Rectal smooth muscle tissue (tissue), 1 donor: ENCODE measurements at regions not wholly inside any gene's neighbourhood (a gene's known extent, or its start where the extent isn't known, plus 50 kb on each side); places are given as distances from the start of the nearest gene placed in this dataset.
A peak's percentile ranks its signal among the peaks of the same experiment; 100 is the strongest.

Source experiments
- H3K27ac ChIP-seq: one replicate; pipeline ENCODE4 v1.7.0; 2013; ENCODE audit warnings: low read depth, low read length, inconsistent platforms
- H3K27me3 ChIP-seq: one replicate; pipeline ENCODE4 v1.7.0; 2013; ENCODE audit warnings: low read length; ENCODE audit not compliant: control insufficient read depth, insufficient read depth
- H3K36me3 ChIP-seq: one replicate; pipeline ENCODE4 v1.7.0; 2013; ENCODE audit warnings: low read length; ENCODE audit not compliant: control insufficient read depth, insufficient read depth
- H3K4me1 ChIP-seq: one replicate; pipeline ENCODE4 v1.7.0; 2013; ENCODE audit warnings: low read length; ENCODE audit not compliant: control insufficient read depth, insufficient read depth
- H3K4me3 ChIP-seq: one replicate; pipeline ENCODE4 v1.7.0; 2013; ENCODE audit warnings: low read length
- H3K9ac ChIP-seq: one replicate; pipeline ENCODE4 v1.7.0; 2013; ENCODE audit warnings: low read length

GRCh38 chr15:70265466-70265978, 167.8 kb upstream of the TLE3 start:
- Histone ChIP-seq H3K4me3 (no peak overlapping the region), H3K4me1 (peaks cover 24% of the 10 kb centered on the region), H3K9ac (no peak overlapping the region), H3K27ac (no peak overlapping the region), H3K36me3 (no peaks in the 10 kb centered on the region), H3K27me3 (no peaks in the 10 kb centered on the region)

GRCh38 chr15:70264738-70265465, 167.2 kb upstream of the TLE3 start:
- Histone ChIP-seq H3K36me3 (no peaks in the 10 kb centered on the region), H3K4me1 (peaks cover 18% of the 10 kb centered on the region), H3K4me3 (no peak overlapping the region), H3K27me3 (no peaks in the 10 kb centered on the region), H3K9ac (no peak overlapping the region), H3K27ac (no peak overlapping the region)

DNA sequence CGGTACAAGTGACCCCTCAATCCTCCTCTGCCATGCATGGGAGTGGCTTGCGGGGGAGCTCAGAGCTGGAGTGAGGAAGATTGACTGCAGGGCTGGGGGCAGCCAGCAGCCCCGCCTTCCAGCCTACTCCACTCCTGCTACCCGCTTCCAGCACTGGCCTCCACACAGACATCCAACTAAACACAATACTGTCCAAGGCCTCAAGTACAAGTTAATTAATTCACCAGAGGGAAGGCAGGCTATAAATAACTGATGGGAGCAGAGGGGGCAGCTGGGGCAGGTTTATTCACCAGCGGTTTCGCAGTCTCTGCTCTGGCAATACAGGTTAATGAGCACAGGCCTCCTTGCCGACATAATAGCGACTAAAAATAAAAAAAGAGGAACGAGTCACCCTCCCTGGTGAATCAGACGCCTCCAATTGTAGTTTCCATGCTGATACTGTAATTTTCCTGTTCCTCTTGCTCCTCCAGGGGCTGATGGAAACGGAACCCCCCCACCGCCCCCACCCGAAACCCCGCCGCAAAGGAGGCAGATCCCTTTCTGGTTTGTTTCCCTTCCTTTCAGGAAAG, 166.4 kb upstream of the TLE3 start:
- Histone ChIP-seq H3K36me3 (no peaks in the 10 kb centered on the region), H3K9ac (no peak overlapping the region), H3K4me3 (no peak overlapping the region), H3K27me3 (no peaks in the 10 kb centered on the region), H3K27ac (peak overlapping the region; percentile 37), H3K4me1 (peaks cover 13% of the 10 kb centered on the region)

DNA sequence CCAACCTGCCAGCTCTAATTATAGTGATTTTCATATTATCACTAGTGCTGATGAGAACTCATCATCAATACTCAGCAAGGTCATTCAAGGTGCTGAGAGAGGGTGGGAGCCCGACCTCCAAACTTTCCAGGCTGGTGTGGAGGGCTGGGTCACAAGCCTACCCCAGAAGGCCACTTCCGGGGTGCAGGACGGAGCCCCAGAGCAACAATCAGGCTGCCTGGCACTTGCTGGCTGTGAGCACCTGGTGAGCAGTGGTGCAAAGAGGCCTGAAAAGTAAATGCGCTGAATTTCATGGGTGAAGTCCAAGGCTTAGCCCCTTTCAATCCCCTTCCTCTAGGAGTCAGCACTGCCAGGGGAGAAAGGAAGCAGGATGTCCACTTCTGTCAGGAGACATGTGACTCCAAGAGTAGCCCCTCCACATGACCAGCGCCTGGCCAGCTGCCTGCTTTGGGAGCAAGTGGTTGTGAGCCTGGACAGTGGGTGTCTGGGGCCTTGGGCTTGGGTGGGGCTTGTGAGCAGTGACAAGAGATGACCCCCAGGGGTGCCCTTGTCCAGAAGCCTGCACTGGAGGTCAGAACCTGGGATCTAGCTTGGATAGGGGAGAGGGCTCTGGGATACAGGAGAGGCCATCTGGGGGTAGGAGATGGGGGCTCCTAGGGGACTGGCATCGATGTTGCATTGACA, 165.0 kb upstream of the TLE3 start:
- Histone ChIP-seq H3K27ac (no peak overlapping the region), H3K36me3 (no peaks in the 10 kb centered on the region), H3K27me3 (no peaks in the 10 kb centered on the region), H3K4me1 (peaks cover 18% of the 10 kb centered on the region), H3K9ac (no peak overlapping the region), H3K4me3 (no peak overlapping the region)

- Histone ChIP-seq H3K27me3 (no peaks in the 10 kb centered on the region), H3K27ac (no peak overlapping the region), H3K9ac (no peak overlapping the region), H3K4me3 (no peak overlapping the region), H3K36me3 (no peaks in the 10 kb centered on the region), H3K4me1 (peaks cover 18% of the 10 kb centered on the region)
Measured at GRCh38 chr15:70262171-70262570, 164.5 kb upstream of the TLE3 start.

GRCh38 chr15:70261083-70261482, 163.4 kb upstream of the TLE3 start:
- no peak overlapping the region for H3K9ac ChIP-seq
- H3K4me3 ChIP-seq, result no peak overlapping the region
- no peak overlapping the region for H3K27ac ChIP-seq
- no peaks in the 10 kb centered on the region for H3K36me3 ChIP-seq
- H3K4me1 ChIP-seq, result peaks cover 18% of the 10 kb centered on the region
- no peaks in the 10 kb centered on the region for H3K27me3 ChIP-seq

DNA sequence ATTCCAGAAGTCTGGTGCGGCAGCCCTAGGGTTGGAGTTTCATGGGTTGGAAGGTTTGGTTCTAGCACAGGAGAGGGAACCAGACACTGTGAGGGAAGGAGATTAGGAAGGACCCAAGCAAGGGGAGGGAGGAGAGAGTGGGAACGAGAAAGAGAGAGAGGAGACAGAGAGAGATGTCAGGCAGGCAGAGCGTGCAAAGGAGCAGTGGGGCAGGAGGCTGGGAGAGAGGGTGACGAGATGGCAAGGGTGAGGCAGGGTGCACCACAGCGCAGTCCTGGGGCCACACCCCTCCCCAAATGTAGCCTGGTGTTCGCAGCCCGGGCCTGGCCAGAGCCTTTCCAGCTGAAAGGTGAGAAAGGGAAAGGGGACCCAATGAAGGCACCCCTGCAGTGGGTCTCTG, 162.9 kb upstream of the TLE3 start:
- Histone ChIP-seq H3K4me3 (no peak overlapping the region), H3K27ac (no peak overlapping the region)

DNA sequence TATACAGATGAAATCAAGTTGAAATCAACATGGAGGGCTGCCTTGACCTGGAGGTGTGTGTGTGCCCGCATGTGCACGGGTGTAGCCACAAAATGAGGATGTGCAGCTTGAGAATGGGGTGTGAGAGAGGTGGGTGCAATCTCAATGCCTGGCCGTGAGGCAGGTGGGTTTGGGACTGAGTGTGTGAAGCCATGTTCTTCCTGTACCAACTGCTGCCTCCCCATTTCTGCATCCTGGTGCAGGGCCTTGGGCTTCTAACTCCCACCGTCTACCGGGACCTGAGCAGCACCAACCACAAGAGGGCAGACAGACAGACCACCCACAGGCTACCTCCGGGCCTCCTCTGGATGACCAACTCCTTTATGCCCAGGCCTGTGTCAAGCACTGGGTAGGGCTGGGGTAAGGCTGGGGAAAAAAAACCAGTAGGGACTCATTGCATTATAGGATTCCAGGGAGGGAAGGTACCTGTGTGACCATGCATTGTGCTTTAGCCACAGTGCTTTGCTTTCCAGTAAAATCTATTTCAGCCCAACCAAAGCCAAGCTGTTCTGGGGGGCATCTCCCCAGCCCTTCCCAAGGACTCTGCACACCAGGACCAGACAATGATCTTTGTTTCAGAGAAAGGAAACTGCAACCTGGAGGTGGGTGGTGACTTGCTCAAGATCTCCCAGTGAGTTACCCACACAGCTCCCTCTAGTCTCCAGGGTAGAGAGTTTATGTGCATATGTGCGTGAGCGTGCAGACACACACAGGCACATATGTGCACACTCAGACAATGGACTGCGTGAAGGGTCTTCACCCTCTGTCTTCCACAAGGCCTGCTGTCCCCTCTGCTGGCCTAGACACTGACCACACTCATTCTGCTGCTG, 162.2 kb upstream of the TLE3 start:
- Histone ChIP-seq H3K27me3 (no peaks in the 10 kb centered on the region), H3K27ac (no peak overlapping the region)

More for the DNA sequence above, 162.9 kb upstream of the TLE3 start:
- no peak overlapping the region for H3K9ac ChIP-seq
- H3K36me3 ChIP-seq, result no peaks in the 10 kb centered on the region
- no peaks in the 10 kb centered on the region for H3K27me3 ChIP-seq
- H3K4me1 ChIP-seq, result peaks cover 18% of the 10 kb centered on the region

GRCh38 chr15:70259028-70259424, 161.3 kb upstream of the TLE3 start:
- H3K36me3 ChIP-seq, result no peaks in the 10 kb centered on the region
- peak overlapping the region; percentile 14 for H3K4me3 ChIP-seq
- H3K4me1 ChIP-seq, result peaks cover 14% of the 10 kb centered on the region
- H3K27ac ChIP-seq, result no peak overlapping the region
- no peak overlapping the region for H3K9ac ChIP-seq
- no peaks in the 10 kb centered on the region for H3K27me3 ChIP-seq

More for the DNA sequence above, 162.2 kb upstream of the TLE3 start:
- Histone ChIP-seq H3K9ac (no peak overlapping the region), H3K4me1 (peaks cover 18% of the 10 kb centered on the region), H3K36me3 (no peaks in the 10 kb centered on the region), H3K4me3 (no peak overlapping the region)

GRCh38 chr15:70258369-70259027, 160.8 kb upstream of the TLE3 start:
- no peak overlapping the region for H3K9ac ChIP-seq
- no peaks in the 10 kb centered on the region for H3K27me3 ChIP-seq
- H3K4me1 ChIP-seq, result peaks cover 9% of the 10 kb centered on the region
- peak overlapping the region; percentile 14 for H3K4me3 ChIP-seq
- no peak overlapping the region for H3K27ac ChIP-seq
- no peaks in the 10 kb centered on the region for H3K36me3 ChIP-seq

GRCh38 chr15:70257573-70258248, 160.0 kb upstream of the TLE3 start:
- Histone ChIP-seq H3K27me3 (no peaks in the 10 kb centered on the region), H3K36me3 (no peaks in the 10 kb centered on the region), H3K9ac (no peak overlapping the region), H3K4me1 (peaks cover 6% of the 10 kb centered on the region), H3K27ac (no peak overlapping the region), H3K4me3 (no peak overlapping the region)
